HS-27A (cell line): ENCODE measurements at regions not wholly inside any gene's neighbourhood (a gene's known extent, or its start where the extent isn't known, plus 50 kb on each side); places are given as distances from the start of the nearest gene placed in this dataset.

Experiments
- DNase-seq: peaks from one replicate; pipeline ENCODE4 v3.0.0-alpha.2; 2012; ENCODE audit warnings: low read depth, missing footprints

- DNase-seq, result no peak
These were observed 545.4 kb downstream of the TUSC7 start for GRCh38 chr3:117254985-117255384.

- DNase-seq, result no peak
These were observed 546.2 kb downstream of the TUSC7 start for GRCh38 chr3:117255736-117256135.

GRCh38 chr3:117261983-117262421 is 552.4 kb downstream of the TUSC7 start:
- no peak for DNase-seq

- no peak for DNase-seq
These were observed 553.7 kb downstream of the TUSC7 start for GRCh38 chr3:117263270-117263669.

GRCh38 chr3:117263745-117264144 is 554.2 kb downstream of the TUSC7 start:
- no peak for DNase-seq

- DNase-seq, result no peak
These were observed 554.8 kb downstream of the TUSC7 start for GRCh38 chr3:117264204-117264994.

GRCh38 chr3:117266806-117267205 is 557.2 kb downstream of the TUSC7 start:
- DNase-seq, result no peak

- no peak for DNase-seq
These were observed 558.7 kb downstream of the TUSC7 start for GRCh38 chr3:117268318-117268717.

- no peak for DNase-seq
These were observed 562.7 kb downstream of the TUSC7 start for GRCh38 chr3:117272274-117272673.

GRCh38 chr3:117272876-117273523 is 563.4 kb downstream of the TUSC7 start:
- no peak for DNase-seq

GRCh38 chr3:117277816-117278215 is 568.2 kb downstream of the TUSC7 start:
- no peak for DNase-seq

- DNase-seq, result peak; percentile 30
These were observed 569.0 kb downstream of the TUSC7 start for GRCh38 chr3:117278424-117279190.

- no peak for DNase-seq
These were observed 571.8 kb downstream of the TUSC7 start for GRCh38 chr3:117281371-117281770.

- DNase-seq, result no peak
These were observed 573.0 kb downstream of the TUSC7 start for GRCh38 chr3:117282566-117282965.

- no peak for DNase-seq
These were observed 576.2 kb downstream of the TUSC7 start for GRCh38 chr3:117285737-117286136.

- DNase-seq, result no peak
These were observed 576.9 kb downstream of the TUSC7 start for GRCh38 chr3:117286488-117286887.

- no peak for DNase-seq
These were observed 578.0 kb downstream of the TUSC7 start for GRCh38 chr3:117287602-117288001.

- no peak for DNase-seq
These were observed 581.9 kb downstream of the TUSC7 start for GRCh38 chr3:117291476-117291875.

- no peak for DNase-seq
These were observed 587.5 kb downstream of the TUSC7 start for GRCh38 chr3:117297065-117297464.

- no peak for DNase-seq
These were observed 588.0 kb downstream of the TUSC7 start for GRCh38 chr3:117297541-117297940.

- no peak for DNase-seq
These were observed 588.7 kb downstream of the TUSC7 start for GRCh38 chr3:117298273-117298672.

GRCh38 chr3:117302428-117302827 is 592.8 kb downstream of the TUSC7 start:
- no peak for DNase-seq

GRCh38 chr3:117303443-117303842 is 593.9 kb downstream of the TUSC7 start:
- no peak for DNase-seq
